PFSK-1 (cell line): ENCODE measurements at regions not wholly inside any gene's neighbourhood (a gene's known extent, or its start where the extent isn't known, plus 50 kb on each side); places are given as distances from the start of the nearest gene placed in this dataset.

Experiments
- FOXP2 ChIP-seq: optimal IDR thresholded peaks from 2 replicates; pipeline ENCODE3; 2011; ENCODE audit warnings: borderline replicate concordance, control low read depth, inconsistent platforms; ENCODE audit not compliant: insufficient read depth; ENCODE audit errors: extremely low read length, extremely low read depth
- POLR2AphosphoS5 ChIP-seq: IDR thresholded peaks from 2 replicates; pipeline ENCODE4 v1.6.1; 2012; ENCODE audit warnings: low read depth, mild to moderate bottlenecking, control low read depth, low read length, moderate library complexity
- SIN3A ChIP-seq: IDR thresholded peaks from 2 replicates; pipeline ENCODE4 v1.6.1; 2012; ENCODE audit warnings: mild to moderate bottlenecking, low read length, moderate library complexity, borderline replicate concordance; ENCODE audit not compliant: insufficient read depth
- TAF1 ChIP-seq: IDR thresholded peaks from 2 replicates; pipeline ENCODE4 v1.6.1; 2012; ENCODE audit warnings: low read length, control low read depth, borderline replicate concordance; ENCODE audit not compliant: insufficient read depth
- TF ChIP-seq, protein P1 (sequence below), 2 experiments: IDR thresholded peaks; 2 replicates each; pipeline versions ENCODE4 v1.6.1 to v1.8.0; 2011 to 2012; ENCODE audit warnings: low read depth in 2 of 2, low read length in 2 of 2, control low read depth in 1 of 2, inconsistent platforms in 1 of 2, mild to moderate bottlenecking in 1 of 2, moderate library complexity in 1 of 2; ENCODE audit not compliant: insufficient read depth in 1 of 2

DNA sequence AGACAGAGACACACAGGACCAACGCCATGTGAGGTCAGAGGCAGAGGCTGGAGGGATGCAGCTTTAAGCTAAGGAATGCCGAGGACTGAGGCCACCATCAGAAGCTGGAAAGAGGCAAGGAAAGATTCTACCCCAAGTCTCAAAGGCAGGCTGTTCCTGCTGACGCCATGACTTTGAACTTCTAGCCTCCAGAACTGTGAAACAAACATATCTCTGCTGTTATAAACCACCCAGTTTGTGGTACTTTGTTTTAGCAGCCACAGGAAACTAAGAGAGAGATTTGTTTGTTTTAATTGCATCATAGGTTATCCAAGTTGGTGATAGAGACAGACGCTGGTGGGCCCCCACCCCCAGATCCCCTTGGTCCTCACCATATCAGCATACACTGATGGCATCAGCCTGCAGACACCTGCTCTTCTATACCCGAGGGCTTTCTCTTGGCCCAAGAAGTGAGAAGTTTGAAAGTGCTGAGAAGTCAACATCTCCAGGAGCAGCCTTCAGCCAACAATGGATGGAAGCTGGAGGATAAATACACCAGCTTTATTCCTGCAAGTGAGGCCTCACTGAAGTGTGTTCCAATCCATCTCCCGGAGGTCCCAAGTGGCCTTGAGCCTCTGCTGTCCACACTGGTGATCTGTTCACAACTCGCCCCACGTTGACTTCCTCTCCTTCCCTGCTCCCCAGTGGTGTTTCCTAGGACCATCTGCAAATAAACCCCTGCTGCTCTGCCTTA is 154.7 kb downstream of the BTBD3 start:
- TF ChIP-seq, protein P1, sequence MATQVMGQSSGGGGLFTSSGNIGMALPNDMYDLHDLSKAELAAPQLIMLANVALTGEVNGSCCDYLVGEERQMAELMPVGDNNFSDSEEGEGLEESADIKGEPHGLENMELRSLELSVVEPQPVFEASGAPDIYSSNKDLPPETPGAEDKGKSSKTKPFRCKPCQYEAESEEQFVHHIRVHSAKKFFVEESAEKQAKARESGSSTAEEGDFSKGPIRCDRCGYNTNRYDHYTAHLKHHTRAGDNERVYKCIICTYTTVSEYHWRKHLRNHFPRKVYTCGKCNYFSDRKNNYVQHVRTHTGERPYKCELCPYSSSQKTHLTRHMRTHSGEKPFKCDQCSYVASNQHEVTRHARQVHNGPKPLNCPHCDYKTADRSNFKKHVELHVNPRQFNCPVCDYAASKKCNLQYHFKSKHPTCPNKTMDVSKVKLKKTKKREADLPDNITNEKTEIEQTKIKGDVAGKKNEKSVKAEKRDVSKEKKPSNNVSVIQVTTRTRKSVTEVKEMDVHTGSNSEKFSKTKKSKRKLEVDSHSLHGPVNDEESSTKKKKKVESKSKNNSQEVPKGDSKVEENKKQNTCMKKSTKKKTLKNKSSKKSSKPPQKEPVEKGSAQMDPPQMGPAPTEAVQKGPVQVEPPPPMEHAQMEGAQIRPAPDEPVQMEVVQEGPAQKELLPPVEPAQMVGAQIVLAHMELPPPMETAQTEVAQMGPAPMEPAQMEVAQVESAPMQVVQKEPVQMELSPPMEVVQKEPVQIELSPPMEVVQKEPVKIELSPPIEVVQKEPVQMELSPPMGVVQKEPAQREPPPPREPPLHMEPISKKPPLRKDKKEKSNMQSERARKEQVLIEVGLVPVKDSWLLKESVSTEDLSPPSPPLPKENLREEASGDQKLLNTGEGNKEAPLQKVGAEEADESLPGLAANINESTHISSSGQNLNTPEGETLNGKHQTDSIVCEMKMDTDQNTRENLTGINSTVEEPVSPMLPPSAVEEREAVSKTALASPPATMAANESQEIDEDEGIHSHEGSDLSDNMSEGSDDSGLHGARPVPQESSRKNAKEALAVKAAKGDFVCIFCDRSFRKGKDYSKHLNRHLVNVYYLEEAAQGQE (IDR thresholded peaks at IDR 0.05; ENCODE audit: insufficient read depth in 1 of 2, low read depth in 2 of 2, low read length in 2 of 2): no peak
- TF ChIP-seq FOXP2 (no peak), POLR2AphosphoS5 (no peak), SIN3A (no peak), TAF1 (no peak)

DNA sequence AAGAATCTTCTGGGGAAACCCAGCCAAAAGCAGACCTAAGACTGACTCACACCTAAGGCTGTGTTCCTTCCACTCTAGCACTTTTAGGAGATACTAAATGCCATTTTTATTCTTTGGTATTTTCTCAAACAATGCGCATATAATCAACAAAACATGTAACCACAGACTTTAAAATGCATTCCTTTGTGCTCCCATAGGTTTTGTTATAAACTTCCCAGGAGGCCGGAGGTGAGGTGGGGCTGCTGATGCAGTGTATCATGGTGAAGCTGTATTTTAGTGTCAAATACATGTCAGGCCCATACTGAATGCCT is 155.2 kb downstream of the BTBD3 start:
- TF ChIP-seq TAF1 (no peak), SIN3A (no peak), POLR2AphosphoS5 (no peak), FOXP2 (no peak)
- TF ChIP-seq, protein P1 (IDR thresholded peaks at IDR 0.05; ENCODE audit: insufficient read depth in 1 of 2, low read depth in 2 of 2, low read length in 2 of 2): no peak

GRCh38 chr20:12074111-12074655 is 156.5 kb downstream of the BTBD3 start:
- TF ChIP-seq SIN3A (no peak), TAF1 (no peak), FOXP2 (no peak)

DNA sequence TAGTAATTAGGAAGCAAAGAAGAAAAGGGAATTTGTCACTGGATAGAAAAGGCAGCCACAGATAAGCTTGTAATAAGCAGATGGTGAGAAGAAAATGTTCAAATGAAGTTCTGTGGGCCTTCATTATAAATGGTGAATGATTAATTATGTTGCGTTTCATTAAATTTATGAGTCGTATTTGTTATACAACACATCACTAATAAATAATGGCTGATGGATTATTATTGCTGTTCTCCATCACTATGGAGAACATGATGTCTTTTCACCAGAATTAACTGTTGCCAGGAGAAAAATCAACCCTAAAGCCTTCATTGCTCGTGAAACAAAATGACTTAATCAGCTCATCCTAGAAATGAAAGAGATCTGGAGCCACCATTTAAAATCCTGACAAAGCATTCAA is 158.5 kb downstream of the BTBD3 start:
- TF ChIP-seq TAF1 (no peak), POLR2AphosphoS5 (no peak), SIN3A (no peak), FOXP2 (no peak)
- TF ChIP-seq, protein P1 (IDR thresholded peaks at IDR 0.05; ENCODE audit: insufficient read depth in 1 of 2, low read depth in 2 of 2, low read length in 2 of 2): no peak

DNA sequence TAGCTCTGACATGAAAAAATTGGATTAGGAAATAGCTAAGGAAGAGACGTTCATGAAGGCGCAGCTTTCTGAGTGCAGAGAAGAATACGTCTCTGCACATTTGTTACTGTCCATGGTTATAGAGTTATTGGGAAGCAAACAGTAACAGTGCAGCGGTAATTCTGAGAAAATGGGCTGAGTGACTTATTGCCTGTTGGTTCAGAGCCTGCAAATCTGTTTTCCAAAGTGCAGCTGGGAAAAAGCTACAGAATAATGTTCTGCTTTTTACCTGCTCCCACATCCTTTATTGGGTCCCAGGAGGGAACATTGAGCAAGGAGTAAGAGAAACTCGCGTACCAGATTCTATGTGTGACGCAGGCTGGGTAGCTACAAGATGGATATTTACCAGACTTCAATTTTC is 160.2 kb downstream of the BTBD3 start:
- TF ChIP-seq, protein P1 (IDR thresholded peaks at IDR 0.05; ENCODE audit: insufficient read depth in 1 of 2, low read depth in 2 of 2, low read length in 2 of 2): no peak
- TF ChIP-seq TAF1 (no peak), SIN3A (no peak), POLR2AphosphoS5 (no peak), FOXP2 (no peak)
